Kidney (tissue), 13 donors: ENCODE measurements at regions not wholly inside any gene's neighbourhood (a gene's known extent, or its start where the extent isn't known, plus 50 kb on each side); places are given as distances from the start of the nearest gene placed in this dataset.

Experiments
- DNase-seq, 5 donors: peaks; one replicate each; pipeline ENCODE4 v3.0.0-alpha.2; 2013 to 2020
- FAIRE-seq: peaks from 2 replicates; lab custom pipeline; 2012; peaks lifted over from hg19 to GRCh38; lab: Jason Lieb, UNC
- H3K27ac ChIP-seq, 2 donors: one replicate each; pipeline ENCODE4 v1.7.0; 2013; ENCODE audit warnings: low read depth in 2 of 2, low read length in 2 of 2, inconsistent platforms in 1 of 2
- H3K27me3 ChIP-seq: one replicate; pipeline ENCODE4 v1.7.1; 2013; ENCODE audit warnings: low read length, inconsistent platforms; ENCODE audit not compliant: control insufficient read depth, insufficient read depth
- H3K36me3 ChIP-seq, 3 donors: one replicate each; pipeline versions ENCODE4 v1.7.0 to v1.7.1; 2013; ENCODE audit warnings: low read length in 3 of 3, control low read depth in 1 of 3, inconsistent platforms in 1 of 3; ENCODE audit not compliant: insufficient read depth in 3 of 3, control insufficient read depth in 2 of 3
- H3K4me1 ChIP-seq, 3 donors: one replicate each; pipeline versions ENCODE4 v1.7.0 to v1.7.1; 2013; ENCODE audit warnings: low read length in 3 of 3, inconsistent platforms in 1 of 3, low read depth in 1 of 3; ENCODE audit not compliant: control insufficient read depth in 2 of 3, insufficient read depth in 2 of 3
- H3K4me3 ChIP-seq, 3 donors: one replicate each; pipeline versions ENCODE4 v1.7.0 to v1.8.1; 2013; ENCODE audit warnings: low read length in 3 of 3, control low read depth in 1 of 3, inconsistent platforms in 1 of 3
- H3K9ac ChIP-seq, 3 donors: one replicate each; pipeline versions ENCODE4 v1.7.0 to v1.7.1; 2013; ENCODE audit warnings: low read length in 3 of 3, control low read depth in 1 of 3, inconsistent platforms in 1 of 3
- H3K9me3 ChIP-seq, 3 donors: one replicate each; pipeline versions ENCODE4 v1.7.0 to v1.7.1; 2013; ENCODE audit warnings: low read length in 3 of 3, control low read depth in 1 of 3, inconsistent platforms in 1 of 3; ENCODE audit not compliant: control insufficient read depth in 2 of 3, insufficient read depth in 1 of 3
- CTCF ChIP-seq: IDR thresholded peaks from 3 replicates; pipeline ENCODE4 v1.5.1; 2012; ENCODE audit warnings: mild to moderate bottlenecking, moderate library complexity, borderline replicate concordance; ENCODE audit not compliant: insufficient read depth; ENCODE audit errors: extremely low read depth
- intact Hi-C: fragments of 100-400 bp; cut with DNase I; formaldehyde crosslinking; loops from one replicate; pipeline ENCODE4 v1.11.1; 2022
- donor health status: control.
- donor health status: control.
- donor health status: control.
- donor health status: control.
- donor health status: control.
- donor health status: DM: yes; HTN: yes; CAD: no.
- donor health status: Normal renal cell carcinoma (clear cell type).

GRCh38 chr13:103157434-103158145 lies 91.4 kb upstream of the SLC10A2 start:
- intact Hi-C loops: no loop called here
- no peaks in the 10 kb centered on the region for H3K9me3 ChIP-seq
- H3K36me3 ChIP-seq: no peaks in the 10 kb centered on the region
- H3K27me3 ChIP-seq: no peaks in the 10 kb centered on the region
- no peaks in the 10 kb centered on the region for H3K4me1 ChIP-seq
- H3K27ac ChIP-seq: no peak overlapping the region
- no peak overlapping the region for H3K4me3 ChIP-seq
- no peak for DNase-seq
- H3K9ac ChIP-seq: no peak overlapping the region
- TF ChIP-seq CTCF: no peak
- no peak for FAIRE-seq

- no peak for FAIRE-seq
- intact Hi-C loops: no loop called here
Measured at GRCh38 chr13:103157016-103157415, 90.8 kb upstream of the SLC10A2 start.

GRCh38 chr13:103156346-103156998 lies 90.3 kb upstream of the SLC10A2 start:
- Histone ChIP-seq H3K27me3 (no peaks in the 10 kb centered on the region), H3K36me3 (no peaks in the 10 kb centered on the region), H3K4me1 (no peaks in the 10 kb centered on the region), H3K9ac (no peak overlapping the region), H3K27ac (no peak overlapping the region), H3K4me3 (no peak overlapping the region), H3K9me3 (no peaks in the 10 kb centered on the region)
- TF ChIP-seq CTCF: no peak
- no peak for FAIRE-seq
- intact Hi-C loops: no loop called here
- no peak for DNase-seq

More at GRCh38 chr13:103157016-103157415, 90.8 kb upstream of the SLC10A2 start:
- DNase-seq: no peak
- Histone ChIP-seq H3K4me1 (no peaks in the 10 kb centered on the region), H3K4me3 (no peak overlapping the region), H3K9ac (no peak overlapping the region), H3K36me3 (no peaks in the 10 kb centered on the region), H3K27me3 (no peaks in the 10 kb centered on the region), H3K9me3 (no peaks in the 10 kb centered on the region), H3K27ac (no peak overlapping the region)
- TF ChIP-seq CTCF: no peak
